GM21786 (cell line): ENCODE measurements at regions not wholly inside any gene's neighbourhood (a gene's known extent, or its start where the extent isn't known, plus 50 kb on each side); places are given as distances from the start of the nearest gene placed in this dataset.

Experiments used
- ATAC-seq: cut with Tn5 transposase; IDR thresholded peaks from one replicate; pipeline ENCODE4 v1.9.1; 2021; ENCODE audit not compliant: unreplicated experiment

- no peak for ATAC-seq
Observed at GRCh38 chr4:4775493-4776004, 83.9 kb upstream of the MSX1 start.

- ATAC-seq = no peak
Observed at GRCh38 chr4:4772534-4772933, 86.9 kb upstream of the MSX1 start.

- no peak for ATAC-seq
Observed at GRCh38 chr4:4771160-4771559, 88.3 kb upstream of the MSX1 start.

- no peak for ATAC-seq
Observed at GRCh38 chr4:4770610-4771009, 88.9 kb upstream of the MSX1 start.

GRCh38 chr4:4766564-4766963 lies 92.9 kb upstream of the MSX1 start:
- ATAC-seq = no peak

GRCh38 chr4:4765811-4766210 lies 93.7 kb upstream of the MSX1 start:
- no peak for ATAC-seq

- ATAC-seq = no peak
Observed at GRCh38 chr4:4764558-4764905, 94.9 kb upstream of the MSX1 start.

GRCh38 chr4:4763822-4764557 lies 95.5 kb upstream of the MSX1 start:
- no peak for ATAC-seq

- peak; percentile 90 for ATAC-seq
Observed at GRCh38 chr4:4762909-4763821, 96.3 kb upstream of the MSX1 start.

GRCh38 chr4:4762300-4762699 lies 97.2 kb upstream of the MSX1 start:
- no peak for ATAC-seq

GRCh38 chr4:4761128-4761982 lies 98.1 kb upstream of the MSX1 start:
- no peak for ATAC-seq

- no peak for ATAC-seq
Observed at GRCh38 chr4:4759883-4760282, 99.6 kb upstream of the MSX1 start.

- ATAC-seq = no peak
Observed at GRCh38 chr4:4759232-4759631, 100.2 kb upstream of the MSX1 start.

GRCh38 chr4:4758681-4759080 lies 100.8 kb upstream of the MSX1 start:
- no peak for ATAC-seq

- ATAC-seq = no peak
Observed at GRCh38 chr4:4755306-4755705, 104.2 kb upstream of the MSX1 start.

GRCh38 chr4:4754641-4755040 lies 104.8 kb upstream of the MSX1 start:
- ATAC-seq = no peak

- no peak for ATAC-seq
Observed at GRCh38 chr4:4753643-4754042, 105.8 kb upstream of the MSX1 start.

GRCh38 chr4:4752576-4753401 lies 106.7 kb upstream of the MSX1 start:
- ATAC-seq = no peak

GRCh38 chr4:4752025-4752424 lies 107.4 kb upstream of the MSX1 start:
- ATAC-seq = no peak

- ATAC-seq = no peak
Observed at GRCh38 chr4:4750187-4750586, 109.3 kb upstream of the MSX1 start.
